Loucy (cell line): ENCODE measurements at regions not wholly inside any gene's neighbourhood (a gene's known extent, or its start where the extent isn't known, plus 50 kb on each side); places are given as distances from the start of the nearest gene placed in this dataset.
"Not testable (repeated sequence)": the region's sequence is repeated elsewhere in the genome, so short reads cannot be mapped to it uniquely, and the experiment has no call there.

Source experiments
- H2AFZ ChIP-seq: fragments of 200-600 bp; sonication (generic); 2 replicates; pipeline ENCODE4 v1.6.0; 2016; ENCODE audit warnings: antibody characterized with exemption, mild to moderate bottlenecking, low read length, moderate library complexity
- H3F3A ChIP-seq: fragments of 200-600 bp; 2 replicates; pipeline ENCODE4 v1.6.0; 2016; ENCODE audit warnings: antibody characterized with exemption, low read depth, mild to moderate bottlenecking
- H3K27me3 ChIP-seq: fragments of 200-600 bp; sonication (generic); 2 replicates; pipeline ENCODE4 v1.6.1; 2014; ENCODE audit warnings: low read length, mild to moderate bottlenecking; ENCODE audit not compliant: insufficient read depth, poor library complexity, severe bottlenecking
- H3K36me3 ChIP-seq: fragments of 200-600 bp; sonication (generic); 2 replicates; pipeline ENCODE4 v1.6.1; 2016; ENCODE audit warnings: low read length; ENCODE audit not compliant: insufficient read depth
- H3K4me1 ChIP-seq: fragments of 200-600 bp; sonication (generic); 2 replicates; pipeline ENCODE4 v1.5.1; 2014; ENCODE audit warnings: low read length, mild to moderate bottlenecking; ENCODE audit not compliant: insufficient read depth, poor library complexity, severe bottlenecking
- H3K4me2 ChIP-seq: fragments of 200-600 bp; sonication (generic); 2 replicates; pipeline ENCODE4 v1.6.0; 2014; ENCODE audit warnings: antibody characterized with exemption, low read length, low read depth, mild to moderate bottlenecking; ENCODE audit not compliant: poor library complexity, severe bottlenecking
- H3K4me3 ChIP-seq: fragments of 200-600 bp; sonication (generic); 2 replicates; pipeline ENCODE4 v1.5.1; 2014; ENCODE audit warnings: low read length, mild to moderate bottlenecking, mixed read lengths; ENCODE audit not compliant: poor library complexity, severe bottlenecking
- H3K79me2 ChIP-seq: fragments of 200-600 bp; sonication (generic); 2 replicates; pipeline ENCODE4 v1.6.1; 2014; ENCODE audit warnings: low read length; ENCODE audit not compliant: insufficient read depth
- H3K9ac ChIP-seq: fragments of 200-600 bp; sonication (generic); 2 replicates; pipeline ENCODE4 v1.6.0; 2014; ENCODE audit warnings: mild to moderate bottlenecking, low read depth, low read length, moderate library complexity; ENCODE audit not compliant: poor library complexity, severe bottlenecking
- H3K9me2 ChIP-seq: fragments of 200-600 bp; sonication (generic); replicated peaks from 2 replicates; pipeline ENCODE4 v1.6.1; 2016; ENCODE audit warnings: low read depth, low read length, mixed read lengths
- H3K9me3 ChIP-seq: fragments of 200-600 bp; sonication (generic); 2 replicates; pipeline ENCODE4 v1.6.1; 2014; ENCODE audit warnings: mild to moderate bottlenecking, antibody characterized with exemption, low read length, low read depth; ENCODE audit not compliant: insufficient read depth
- H4K20me1 ChIP-seq: fragments of 200-600 bp; sonication (generic); 2 replicates; pipeline ENCODE4 v1.6.0; 2014; ENCODE audit warnings: antibody characterized with exemption, low read length, mild to moderate bottlenecking; ENCODE audit not compliant: insufficient read depth, poor library complexity, severe bottlenecking
- EZH2phosphoT487 ChIP-seq: fragments of 200-600 bp; IDR thresholded peaks from 2 replicates; pipeline ENCODE4 v1.6.1; 2018; ENCODE audit warnings: antibody characterized with exemption, mild to moderate bottlenecking, moderate library complexity, borderline replicate concordance
- TF ChIP-seq, protein P1 (sequence below): fragments of 200-600 bp; sonication (generic); conservative IDR thresholded peaks from 2 replicates; pipeline ENCODE4 v1.5.1; 2014; ENCODE audit warnings: mild to moderate bottlenecking, antibody characterized with exemption, low read length

DNA sequence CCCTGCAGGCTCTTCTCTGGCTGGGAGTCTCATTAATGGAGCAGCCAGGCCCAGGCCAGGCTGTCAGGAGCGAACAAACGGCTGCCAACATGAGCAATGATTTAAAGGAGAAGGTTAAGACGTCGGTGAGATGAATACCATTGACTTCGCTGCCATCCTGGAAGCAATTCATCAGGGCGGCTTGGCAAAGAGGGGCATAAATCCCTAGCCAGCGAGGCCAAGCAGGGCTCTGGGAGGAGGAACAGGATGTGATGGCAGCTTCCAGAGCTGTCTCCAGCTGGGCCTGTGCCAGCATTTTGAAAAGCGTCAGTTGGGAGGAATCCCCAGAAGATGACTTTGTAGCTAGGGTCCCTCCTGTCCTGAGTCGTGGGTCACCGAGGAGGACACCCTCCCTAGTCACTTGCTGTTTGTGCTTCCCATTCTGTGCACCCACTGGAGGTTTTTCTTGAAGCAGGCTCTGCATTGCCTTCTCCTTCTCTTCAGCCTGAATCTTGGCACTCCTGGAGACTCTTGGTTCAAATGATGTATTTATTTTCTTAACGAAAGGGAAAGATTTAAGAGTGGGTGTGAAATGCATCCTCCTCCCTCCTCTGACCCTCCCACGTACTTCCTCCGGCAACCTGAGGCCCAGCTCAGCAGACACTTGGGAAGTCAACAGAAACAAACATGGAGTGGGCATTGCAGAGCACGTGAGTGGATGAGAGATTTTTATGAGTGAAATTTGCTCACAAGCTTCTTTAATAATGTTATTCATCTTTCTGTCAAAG, 476.3 kb upstream of the CADM1 start:
- H3K79me2 ChIP-seq, result no peaks in the 10 kb centered on the region
- H4K20me1 ChIP-seq, result no peaks in the 10 kb centered on the region
- H3K4me3 ChIP-seq, result no peak overlapping the region
- no peaks in the 10 kb centered on the region for H3K27me3 ChIP-seq
- no peaks in the 10 kb centered on the region for H3F3A ChIP-seq
- no peak overlapping the region for H3K9ac ChIP-seq
- no peaks in the 10 kb centered on the region for H3K36me3 ChIP-seq
- TF ChIP-seq EZH2phosphoT487, result no peak
- TF ChIP-seq, protein P1, sequence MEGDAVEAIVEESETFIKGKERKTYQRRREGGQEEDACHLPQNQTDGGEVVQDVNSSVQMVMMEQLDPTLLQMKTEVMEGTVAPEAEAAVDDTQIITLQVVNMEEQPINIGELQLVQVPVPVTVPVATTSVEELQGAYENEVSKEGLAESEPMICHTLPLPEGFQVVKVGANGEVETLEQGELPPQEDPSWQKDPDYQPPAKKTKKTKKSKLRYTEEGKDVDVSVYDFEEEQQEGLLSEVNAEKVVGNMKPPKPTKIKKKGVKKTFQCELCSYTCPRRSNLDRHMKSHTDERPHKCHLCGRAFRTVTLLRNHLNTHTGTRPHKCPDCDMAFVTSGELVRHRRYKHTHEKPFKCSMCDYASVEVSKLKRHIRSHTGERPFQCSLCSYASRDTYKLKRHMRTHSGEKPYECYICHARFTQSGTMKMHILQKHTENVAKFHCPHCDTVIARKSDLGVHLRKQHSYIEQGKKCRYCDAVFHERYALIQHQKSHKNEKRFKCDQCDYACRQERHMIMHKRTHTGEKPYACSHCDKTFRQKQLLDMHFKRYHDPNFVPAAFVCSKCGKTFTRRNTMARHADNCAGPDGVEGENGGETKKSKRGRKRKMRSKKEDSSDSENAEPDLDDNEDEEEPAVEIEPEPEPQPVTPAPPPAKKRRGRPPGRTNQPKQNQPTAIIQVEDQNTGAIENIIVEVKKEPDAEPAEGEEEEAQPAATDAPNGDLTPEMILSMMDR, result no peak
- no peak overlapping the region for H2AFZ ChIP-seq
- no peaks in the 10 kb centered on the region for H3K4me1 ChIP-seq
- H3K9me3 ChIP-seq, result no peaks in the 10 kb centered on the region; the same call in 1 of the 2 replicates
- H3K9me2 ChIP-seq, result no peaks in the 10 kb centered on the region
- no peak overlapping the region for H3K4me2 ChIP-seq

DNA sequence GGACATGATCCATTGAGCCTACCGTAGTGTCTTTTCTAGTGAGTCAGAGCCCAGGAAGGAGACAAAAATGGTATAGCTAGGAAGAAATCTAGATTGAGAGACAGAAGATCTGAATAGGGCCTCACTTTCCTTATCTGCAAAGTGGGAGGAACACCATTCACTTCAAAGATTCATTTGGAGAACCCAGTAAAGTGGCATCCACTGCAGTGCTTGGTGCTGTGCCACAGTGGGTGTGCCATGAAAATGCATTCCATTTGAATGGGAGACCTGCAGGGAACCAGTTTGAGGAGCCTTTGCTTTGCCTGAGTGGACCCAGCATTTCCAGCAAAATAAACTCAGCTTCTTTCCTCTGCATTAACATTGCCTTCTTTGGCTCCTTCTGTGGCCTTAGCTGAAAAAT, 470.5 kb upstream of the CADM1 start:
- H3K9me3 ChIP-seq, result no peaks in the 10 kb centered on the region
- no peak overlapping the region for H3K4me3 ChIP-seq
- no peaks in the 10 kb centered on the region for H3K9me2 ChIP-seq
- H3K36me3 ChIP-seq, result no peaks in the 10 kb centered on the region
- no peaks in the 10 kb centered on the region for H3K79me2 ChIP-seq
- H3K4me2 ChIP-seq, result no peak overlapping the region
- no peaks in the 10 kb centered on the region for H3F3A ChIP-seq
- H3K9ac ChIP-seq, result no peak overlapping the region
- H3K27me3 ChIP-seq, result no peaks in the 10 kb centered on the region
- H3K4me1 ChIP-seq, result no peaks in the 10 kb centered on the region
- H2AFZ ChIP-seq, result no peak overlapping the region
- TF ChIP-seq EZH2phosphoT487, result no peak
- TF ChIP-seq, protein P1, result no peak
- no peaks in the 10 kb centered on the region for H4K20me1 ChIP-seq

DNA sequence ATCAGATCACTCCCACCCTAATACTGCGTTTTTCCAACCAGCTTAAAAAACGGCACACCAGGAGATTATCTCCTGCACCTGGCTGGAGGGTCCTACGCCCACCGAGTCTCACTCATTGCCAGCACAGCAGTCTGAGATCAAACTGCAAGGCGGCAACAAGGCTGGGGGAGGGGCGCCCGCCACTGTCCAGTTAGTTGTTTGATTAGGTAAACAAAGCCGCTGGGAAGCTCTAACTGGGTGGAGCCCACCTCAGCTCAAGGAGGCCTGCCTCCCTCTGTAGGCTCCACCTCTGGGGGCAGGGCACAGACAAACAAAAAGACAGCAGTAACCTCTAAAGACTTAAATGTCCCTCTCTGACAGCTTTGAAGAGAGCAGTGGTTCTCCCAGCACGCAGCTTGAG, 463.0 kb upstream of the CADM1 start:
- not testable (repeated sequence) for H3K27me3 ChIP-seq, H3K79me2 ChIP-seq, H3K4me3 ChIP-seq, H3K9ac ChIP-seq, H3K4me2 ChIP-seq, H2AFZ ChIP-seq, H3F3A ChIP-seq, H3K9me2 ChIP-seq, H3K4me1 ChIP-seq, H3K9me3 ChIP-seq, H3K36me3 ChIP-seq, H4K20me1 ChIP-seq
